ENCODE measurements at regions not wholly inside any gene's neighbourhood (a gene's known extent, or its start where the extent isn't known, plus 50 kb on each side); places are given as distances from the start of the nearest gene placed in this dataset.

GRCh38 chr12:89089264-89089663 lies 263.0 kb downstream of the DUSP6 start:
- TF ChIP-seq, protein P1, sequence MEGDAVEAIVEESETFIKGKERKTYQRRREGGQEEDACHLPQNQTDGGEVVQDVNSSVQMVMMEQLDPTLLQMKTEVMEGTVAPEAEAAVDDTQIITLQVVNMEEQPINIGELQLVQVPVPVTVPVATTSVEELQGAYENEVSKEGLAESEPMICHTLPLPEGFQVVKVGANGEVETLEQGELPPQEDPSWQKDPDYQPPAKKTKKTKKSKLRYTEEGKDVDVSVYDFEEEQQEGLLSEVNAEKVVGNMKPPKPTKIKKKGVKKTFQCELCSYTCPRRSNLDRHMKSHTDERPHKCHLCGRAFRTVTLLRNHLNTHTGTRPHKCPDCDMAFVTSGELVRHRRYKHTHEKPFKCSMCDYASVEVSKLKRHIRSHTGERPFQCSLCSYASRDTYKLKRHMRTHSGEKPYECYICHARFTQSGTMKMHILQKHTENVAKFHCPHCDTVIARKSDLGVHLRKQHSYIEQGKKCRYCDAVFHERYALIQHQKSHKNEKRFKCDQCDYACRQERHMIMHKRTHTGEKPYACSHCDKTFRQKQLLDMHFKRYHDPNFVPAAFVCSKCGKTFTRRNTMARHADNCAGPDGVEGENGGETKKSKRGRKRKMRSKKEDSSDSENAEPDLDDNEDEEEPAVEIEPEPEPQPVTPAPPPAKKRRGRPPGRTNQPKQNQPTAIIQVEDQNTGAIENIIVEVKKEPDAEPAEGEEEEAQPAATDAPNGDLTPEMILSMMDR (IDR thresholded peaks at IDR 0.05), result no peak
- no peak for TF ChIP-seq POLR2AphosphoS5 (IDR thresholded peaks at IDR 0.05)
- no peak for TF ChIP-seq POLR2A (IDR thresholded peaks at IDR 0.05)
- no peak for TF ChIP-seq EP300 (IDR thresholded peaks at IDR 0.05)
